GM06990 (cell line): ENCODE measurements at regions not wholly inside any gene's neighbourhood (a gene's known extent, or its start where the extent isn't known, plus 50 kb on each side); places are given as distances from the start of the nearest gene placed in this dataset.

ENCODE experiments used
- DNase-seq: peaks from one replicate; pipeline ENCODE4 v3.0.0-alpha.2; 2011; ENCODE audit not compliant: insufficient read length; ENCODE audit errors: extremely low read depth
- H3K27me3 ChIP-seq: replicated peaks from 2 replicates; pipeline ENCODE4 v1.6.0; 2011; ENCODE audit warnings: low read length; ENCODE audit not compliant: control insufficient read depth, insufficient read depth
- H3K36me3 ChIP-seq: 2 replicates; pipeline ENCODE4 v1.5.1; 2011; ENCODE audit warnings: low read length; ENCODE audit not compliant: control insufficient read depth, insufficient read depth
- H3K4me3 ChIP-seq: replicated peaks from 2 replicates; pipeline ENCODE4 v1.5.1; 2011; ENCODE audit warnings: low read depth, mild to moderate bottlenecking, control low read depth, low read length
- TF ChIP-seq, protein P1 (sequence below): IDR thresholded peaks from 2 replicates; pipeline ENCODE4 v1.5.1; 2011; ENCODE audit warnings: low read length, control low read depth, mild to moderate bottlenecking, inconsistent platforms; ENCODE audit not compliant: insufficient read depth, poor library complexity, severe bottlenecking

DNA sequence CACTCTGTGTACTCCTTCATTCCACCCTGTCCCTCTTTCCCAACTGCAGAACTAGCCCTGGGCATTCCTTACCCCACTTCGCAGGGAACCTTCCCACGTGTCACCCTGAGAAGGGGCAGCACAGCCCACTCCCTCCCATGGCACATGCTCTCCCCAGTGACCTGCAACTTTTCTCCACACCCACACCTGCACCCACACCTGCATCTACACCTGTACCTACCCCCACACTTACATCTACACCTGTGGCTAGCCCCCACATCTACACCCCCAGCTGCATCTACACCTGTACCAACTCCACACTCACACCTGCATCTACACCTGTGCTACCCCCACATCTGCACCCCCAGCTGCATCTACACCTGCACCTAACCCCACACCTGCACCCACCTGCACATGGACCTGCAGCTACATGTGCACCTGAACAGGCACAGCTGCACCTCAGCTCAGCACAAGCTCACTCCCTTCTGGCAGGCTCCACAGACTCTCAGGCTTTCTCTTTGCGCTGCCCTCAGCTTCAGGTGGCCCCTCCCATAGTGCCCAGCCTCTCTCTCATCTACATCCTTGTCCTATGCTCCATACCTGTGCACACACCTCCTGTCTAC lies 234.1 kb downstream of the TUBA3C start:
- Histone ChIP-seq H3K4me3 (no peak overlapping the region), H3K36me3 (no peaks in the 10 kb centered on the region), H3K27me3 (no peaks in the 10 kb centered on the region)
- TF ChIP-seq, protein P1, sequence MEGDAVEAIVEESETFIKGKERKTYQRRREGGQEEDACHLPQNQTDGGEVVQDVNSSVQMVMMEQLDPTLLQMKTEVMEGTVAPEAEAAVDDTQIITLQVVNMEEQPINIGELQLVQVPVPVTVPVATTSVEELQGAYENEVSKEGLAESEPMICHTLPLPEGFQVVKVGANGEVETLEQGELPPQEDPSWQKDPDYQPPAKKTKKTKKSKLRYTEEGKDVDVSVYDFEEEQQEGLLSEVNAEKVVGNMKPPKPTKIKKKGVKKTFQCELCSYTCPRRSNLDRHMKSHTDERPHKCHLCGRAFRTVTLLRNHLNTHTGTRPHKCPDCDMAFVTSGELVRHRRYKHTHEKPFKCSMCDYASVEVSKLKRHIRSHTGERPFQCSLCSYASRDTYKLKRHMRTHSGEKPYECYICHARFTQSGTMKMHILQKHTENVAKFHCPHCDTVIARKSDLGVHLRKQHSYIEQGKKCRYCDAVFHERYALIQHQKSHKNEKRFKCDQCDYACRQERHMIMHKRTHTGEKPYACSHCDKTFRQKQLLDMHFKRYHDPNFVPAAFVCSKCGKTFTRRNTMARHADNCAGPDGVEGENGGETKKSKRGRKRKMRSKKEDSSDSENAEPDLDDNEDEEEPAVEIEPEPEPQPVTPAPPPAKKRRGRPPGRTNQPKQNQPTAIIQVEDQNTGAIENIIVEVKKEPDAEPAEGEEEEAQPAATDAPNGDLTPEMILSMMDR = no peak
- DNase-seq = no peak

DNA sequence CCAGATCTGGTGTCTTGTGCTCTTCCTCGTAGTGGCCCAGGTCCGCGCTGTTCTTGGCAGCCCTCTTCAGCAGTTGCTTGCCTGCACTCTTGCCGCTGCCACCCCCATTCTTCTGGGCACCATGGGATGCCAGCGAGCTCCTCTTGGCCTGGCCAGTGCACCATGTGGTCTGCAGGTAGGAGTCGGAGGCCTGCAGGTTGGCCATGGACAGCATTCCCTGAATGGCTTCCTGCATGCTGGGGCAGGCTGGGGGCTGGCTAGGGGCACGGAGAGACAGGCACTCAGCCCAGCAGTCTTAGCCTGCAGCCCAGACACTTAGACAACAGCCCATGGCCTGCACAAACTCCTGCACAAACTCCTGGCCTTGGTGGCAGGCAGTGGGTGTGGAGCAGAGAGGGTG lies 234.9 kb downstream of the TUBA3C start:
- Histone ChIP-seq H3K36me3 (no peaks in the 10 kb centered on the region), H3K27me3 (no peaks in the 10 kb centered on the region), H3K4me3 (no peak overlapping the region)
- DNase-seq = no peak
- TF ChIP-seq, protein P1 = no peak

- no peaks in the 10 kb centered on the region for H3K36me3 ChIP-seq
- DNase-seq = no peak
- TF ChIP-seq, protein P1 = no peak
- no peaks in the 10 kb centered on the region for H3K27me3 ChIP-seq
- no peak overlapping the region for H3K4me3 ChIP-seq
Observed at GRCh38 chr13:18944501-18945068, 237.0 kb downstream of the TUBA3C start.

GRCh38 chr13:18943721-18944391 lies 237.8 kb downstream of the TUBA3C start:
- Histone ChIP-seq H3K27me3 (no peaks in the 10 kb centered on the region), H3K36me3 (no peaks in the 10 kb centered on the region), H3K4me3 (no peak overlapping the region)
- no peak for DNase-seq
- TF ChIP-seq, protein P1 = no peak

GRCh38 chr13:18943273-18943672 lies 238.4 kb downstream of the TUBA3C start:
- Histone ChIP-seq H3K4me3 (no peak overlapping the region), H3K27me3 (no peaks in the 10 kb centered on the region), H3K36me3 (no peaks in the 10 kb centered on the region)
- TF ChIP-seq, protein P1 = no peak
- no peak for DNase-seq
